ENCODE measurements at regions not wholly inside any gene's neighbourhood (a gene's known extent, or its start where the extent isn't known, plus 50 kb on each side); places are given as distances from the start of the nearest gene placed in this dataset.

- no peak for DNase-seq (ENCODE audit: low spot score)
Observed at GRCh38 chr9:74236857-74237256, 260.3 kb upstream of the RORB start.

GRCh38 chr9:74245866-74246497 is 251.2 kb upstream of the RORB start:
- DNase-seq (ENCODE audit: low spot score): no peak

- DNase-seq (ENCODE audit: low spot score): no peak
Observed at GRCh38 chr9:74255489-74255984, 241.6 kb upstream of the RORB start.

- no peak for DNase-seq (ENCODE audit: low spot score)
Observed at GRCh38 chr9:74275872-74276508, 221.1 kb upstream of the RORB start.

GRCh38 chr9:74277532-74277931 is 219.6 kb upstream of the RORB start:
- DNase-seq (ENCODE audit: low spot score): no peak

GRCh38 chr9:74281674-74282073 is 215.5 kb upstream of the RORB start:
- DNase-seq (ENCODE audit: low spot score): peak; percentile 11

GRCh38 chr9:74282526-74283253 is 214.4 kb upstream of the RORB start:
- no peak for DNase-seq (ENCODE audit: low spot score)

- no peak for DNase-seq (ENCODE audit: low spot score)
Observed at GRCh38 chr9:74284581-74285450, 212.3 kb upstream of the RORB start.

GRCh38 chr9:74293479-74293878 is 203.7 kb upstream of the RORB start:
- DNase-seq (ENCODE audit: low spot score): no peak

GRCh38 chr9:74303945-74304344 is 193.2 kb upstream of the RORB start:
- DNase-seq (ENCODE audit: low spot score): no peak

- no peak for DNase-seq (ENCODE audit: low spot score)
Observed at GRCh38 chr9:74304598-74304997, 192.5 kb upstream of the RORB start.

- no peak for DNase-seq (ENCODE audit: low spot score)
Observed at GRCh38 chr9:74309654-74310053, 187.5 kb upstream of the RORB start.

- DNase-seq (ENCODE audit: low spot score): no peak
Observed at GRCh38 chr9:74317235-74317634, 179.9 kb upstream of the RORB start.

GRCh38 chr9:74321396-74321795 is 175.7 kb upstream of the RORB start:
- no peak for DNase-seq (ENCODE audit: low spot score)

GRCh38 chr9:74322661-74323314 is 174.3 kb upstream of the RORB start:
- no peak for DNase-seq (ENCODE audit: low spot score)

- DNase-seq (ENCODE audit: low spot score): no peak
Observed at GRCh38 chr9:74330487-74331214, 166.5 kb upstream of the RORB start.

GRCh38 chr9:74331607-74332006 is 165.5 kb upstream of the RORB start:
- no peak for DNase-seq (ENCODE audit: low spot score)

- DNase-seq (ENCODE audit: low spot score): no peak
Observed at GRCh38 chr9:74333384-74334032, 163.6 kb upstream of the RORB start.

- no peak for DNase-seq (ENCODE audit: low spot score)
Observed at GRCh38 chr9:74334271-74334670, 162.9 kb upstream of the RORB start.

- DNase-seq (ENCODE audit: low spot score): no peak
Observed at GRCh38 chr9:74336161-74336560, 161.0 kb upstream of the RORB start.
